Stimulated activated naive CD8-positive, alpha-beta T cell treated with anti-CD3 and anti-CD28 coated beads, Interleukin-15, amount 100 ng/mL, for 72 hours (primary cell): ENCODE measurements at regions not wholly inside any gene's neighbourhood (a gene's known extent, or its start where the extent isn't known, plus 50 kb on each side); places are given as distances from the start of the nearest gene placed in this dataset.

Source experiments
- ATAC-seq: fragments of 150-1000 bp; cut with Tn5 transposase; 2 replicates; pipeline ENCODE4 v1.10.0; 2021; ENCODE audit warnings: mild to moderate bottlenecking, moderate library complexity
- DNase-seq, 2 donors: peaks; one replicate each; pipeline ENCODE4 v3.0.0; 2021 to 2022
- H3K27ac Mint-ChIP-seq, 2 donors: one replicate each; pipeline ENCODE4 v1.8.0; 2022; ENCODE audit warnings: mild to moderate bottlenecking in 2 of 2, mixed read lengths in 2 of 2, moderate library complexity in 2 of 2
- H3K27me3 Mint-ChIP-seq: one replicate; pipeline ENCODE4 v1.8.0; 2022; ENCODE audit warnings: mixed read lengths
- H3K4me1 Mint-ChIP-seq: one replicate; pipeline ENCODE4 v1.8.0; 2022; ENCODE audit warnings: mild to moderate bottlenecking, mixed read lengths
- H3K4me3 Mint-ChIP-seq, 2 donors: one replicate each; pipeline ENCODE4 v1.8.0; 2022; ENCODE audit warnings: mild to moderate bottlenecking in 2 of 2, mixed read lengths in 2 of 2, moderate library complexity in 1 of 2
- H3K9me3 Mint-ChIP-seq, 2 donors: one replicate each; pipeline ENCODE4 v1.8.0; 2022; ENCODE audit warnings: mixed read lengths in 2 of 2

DNA sequence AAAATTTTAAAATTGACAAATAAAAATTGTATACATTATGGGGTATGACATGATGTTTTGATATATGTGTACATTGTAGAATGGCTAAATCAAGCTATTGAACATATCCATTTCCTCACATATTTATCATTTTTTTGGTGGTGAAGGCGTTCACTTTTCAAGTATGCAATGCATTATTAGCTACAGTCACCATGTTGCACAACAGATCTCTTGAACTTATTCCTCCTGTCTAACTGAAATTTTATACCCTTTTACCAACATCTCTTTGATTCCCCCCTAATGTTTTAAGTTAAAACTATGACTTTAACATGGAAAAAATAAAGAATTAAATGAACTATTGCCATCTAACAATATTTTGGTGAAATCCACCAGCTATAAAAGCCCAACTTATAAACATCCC is 65.2 kb upstream of the UST start:
- ATAC-seq (no peak), DNase-seq (no peak)
- no peak overlapping the region for H3K27ac Mint-ChIP-seq
- no peaks in the 10 kb centered on the region for H3K27me3 Mint-ChIP-seq
- no peaks in the 10 kb centered on the region for H3K9me3 Mint-ChIP-seq
- no peak overlapping the region for H3K4me3 Mint-ChIP-seq
- H3K4me1 Mint-ChIP-seq = peaks cover 4% of the 10 kb centered on the region

DNA sequence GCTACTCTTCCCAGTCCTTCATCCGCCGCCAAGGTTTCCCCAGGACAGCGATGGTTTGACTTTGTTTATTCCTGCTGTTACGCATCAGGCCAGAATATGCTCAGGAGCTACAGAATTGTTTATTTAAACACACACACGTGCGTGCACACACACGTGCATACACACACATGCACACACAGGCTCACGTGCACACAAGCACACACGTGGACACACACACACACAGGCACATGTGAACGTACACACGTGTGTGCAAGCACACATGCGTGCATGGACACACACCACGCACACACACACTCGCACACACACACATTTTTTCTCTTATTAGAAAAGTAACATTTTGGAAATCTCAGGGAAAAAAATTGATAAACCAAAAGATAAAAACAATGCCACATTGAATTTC is 64.6 kb upstream of the UST start:
- Mint-ChIP-seq H3K4me3 (no peak overlapping the region), H3K27me3 (no peaks in the 10 kb centered on the region), H3K27ac (no peak overlapping the region), H3K9me3 (no peaks in the 10 kb centered on the region), H3K4me1 (peaks cover 4% of the 10 kb centered on the region)
- DNase-seq (no peak), ATAC-seq (no peak)

DNA sequence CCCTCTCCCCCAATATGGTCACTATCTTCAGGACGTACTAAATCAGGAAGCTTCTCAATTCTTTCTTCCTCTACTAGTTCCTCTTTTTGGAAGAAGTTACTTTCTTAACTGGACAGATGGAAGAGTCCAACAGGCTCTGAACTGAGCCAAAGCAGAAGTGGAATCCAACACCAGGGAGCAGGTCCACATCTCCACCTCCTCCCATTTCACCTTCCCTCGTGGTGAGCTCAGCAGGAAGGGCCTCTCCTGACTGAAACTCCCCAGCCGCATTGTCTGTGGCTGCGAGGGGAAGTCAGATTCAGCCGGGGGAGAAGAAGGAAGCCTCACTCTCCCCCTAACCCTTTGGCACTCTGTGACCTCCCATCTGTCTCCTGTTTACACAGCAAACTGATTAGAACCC is 63.8 kb upstream of the UST start:
- ATAC-seq = no peak
- Mint-ChIP-seq H3K27ac (no peak overlapping the region), H3K4me1 (peaks cover 4% of the 10 kb centered on the region), H3K4me3 (no peak overlapping the region), H3K27me3 (no peaks in the 10 kb centered on the region), H3K9me3 (no peaks in the 10 kb centered on the region)
- DNase-seq = no peak

DNA sequence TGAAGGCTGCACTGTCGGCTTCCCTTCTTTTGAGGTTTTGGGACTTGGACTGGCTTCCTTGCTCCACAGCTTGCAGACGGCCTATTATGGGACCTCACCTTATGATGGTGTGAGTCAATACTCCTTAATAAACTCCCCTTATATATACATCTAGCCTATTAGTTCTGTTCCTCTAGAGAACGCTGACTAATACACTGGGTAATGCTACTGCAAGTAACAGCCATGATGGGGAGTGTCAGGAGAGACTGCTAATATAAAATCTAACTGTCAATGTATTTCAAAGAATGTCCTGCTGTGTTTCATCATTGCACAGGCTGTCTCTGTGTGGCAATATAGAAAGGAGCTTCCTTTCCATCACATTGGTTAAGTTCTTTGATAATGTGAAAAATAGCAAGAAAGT is 57.7 kb upstream of the UST start:
- Mint-ChIP-seq H3K9me3 (no peaks in the 10 kb centered on the region), H3K4me1 (no peaks in the 10 kb centered on the region), H3K27me3 (no peaks in the 10 kb centered on the region), H3K4me3 (no peak overlapping the region), H3K27ac (no peak overlapping the region)
- ATAC-seq = no peak
- no peak for DNase-seq

DNA sequence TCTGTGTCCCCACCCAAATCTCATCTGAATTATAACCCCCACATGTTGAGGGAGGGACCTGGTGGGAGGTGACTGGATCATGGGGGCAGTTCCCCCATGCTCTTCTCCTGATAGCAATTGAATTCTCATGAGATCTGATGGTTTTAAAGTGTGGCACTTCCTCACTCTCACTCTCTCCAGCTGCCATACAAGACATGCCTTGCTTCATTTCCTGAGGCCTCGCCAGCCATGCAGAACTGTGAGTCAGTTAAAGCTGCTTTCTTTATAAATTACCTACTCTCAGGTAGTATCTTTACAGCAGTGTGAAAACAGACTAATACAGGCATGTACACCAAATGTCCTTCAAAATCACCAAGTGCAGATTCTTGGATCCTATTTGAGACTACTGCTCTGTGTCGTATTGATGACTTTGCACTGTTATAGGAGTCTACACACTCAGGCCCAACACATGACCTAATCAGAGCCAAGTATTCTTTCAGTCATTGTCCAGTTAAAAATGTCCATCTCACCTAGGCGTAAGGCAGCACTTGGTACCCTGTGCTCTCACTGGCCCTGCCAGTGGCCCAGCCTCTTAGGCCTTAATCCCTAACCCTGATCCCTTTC is 52.8 kb upstream of the UST start:
- no peaks in the 10 kb centered on the region for H3K4me1 Mint-ChIP-seq
- no peaks in the 10 kb centered on the region for H3K27me3 Mint-ChIP-seq
- H3K4me3 Mint-ChIP-seq = no peak overlapping the region
- no peak for DNase-seq
- ATAC-seq = no peak
- no peak overlapping the region for H3K27ac Mint-ChIP-seq
- H3K9me3 Mint-ChIP-seq = no peaks in the 10 kb centered on the region
